ENCODE measurements at regions not wholly inside any gene's neighbourhood (a gene's known extent, or its start where the extent isn't known, plus 50 kb on each side); places are given as distances from the start of the nearest gene placed in this dataset.
"Not testable (repeated sequence)": the region's sequence is repeated elsewhere in the genome, so short reads cannot be mapped to it uniquely, and the experiment has no call there.

GRCh38 chr21:17688912-17689874 lies 76.5 kb upstream of the BTG3 start:
- WGBS, 2 experiments (ENCODE audit: insufficient coverage in 1 of 2, insufficient read length in 1 of 2): 86 to 90% methylated on average over 7 to 13 of the region's 13 CpGs
- DNase-seq: peak; percentile 68

GRCh38 chr21:17682924-17683323 lies 70.2 kb upstream of the BTG3 start:
- H3K9me3 ChIP-seq (ENCODE audit: control insufficient read depth, low read length): peaks cover 24% of the 10 kb centered on the region
- no peak for DNase-seq
- no peak overlapping the region for H3K4me3 Mint-ChIP-seq
- no peak overlapping the region for H3K4me3 ChIP-seq (ENCODE audit: low read length)
- no peaks in the 10 kb centered on the region for H3K36me3 Mint-ChIP-seq (ENCODE audit: low read depth)
- H3K36me3 ChIP-seq (ENCODE audit: control insufficient read depth, insufficient read depth, low read length): no peaks in the 10 kb centered on the region
- H3K4me1 Mint-ChIP-seq: no peaks in the 10 kb centered on the region
- H3K4me1 ChIP-seq (ENCODE audit: control insufficient read depth, insufficient read depth, low read length): no peaks in the 10 kb centered on the region
- H3K27ac ChIP-seq (ENCODE audit: low read depth, low read length): no peak overlapping the region
- WGBS, 2 experiments (ENCODE audit: insufficient coverage in 1 of 2, insufficient read length in 1 of 2): 92 to 96% methylated on average over 2 of the region's 2 CpGs
- no peaks in the 10 kb centered on the region for H3K27me3 ChIP-seq (ENCODE audit: control insufficient read depth, insufficient read depth, low read length, poor library complexity, severe bottlenecking)
- H3K27ac Mint-ChIP-seq: no peak overlapping the region
- H3K27me3 Mint-ChIP-seq (ENCODE audit: insufficient read depth): no peaks in the 10 kb centered on the region
- H3K9ac ChIP-seq (ENCODE audit: extremely low read depth, low read length, poor library complexity, severe bottlenecking): no peak overlapping the region
- H3K9me3 Mint-ChIP-seq: peaks cover 25% of the 10 kb centered on the region
- TF ChIP-seq CTCF (conservative IDR thresholded peaks at IDR 0.05): no peak

More at GRCh38 chr21:17688912-17689874, 76.5 kb upstream of the BTG3 start:
- H3K27me3 ChIP-seq (ENCODE audit: control insufficient read depth, insufficient read depth, low read length, poor library complexity, severe bottlenecking): no peaks in the 10 kb centered on the region
- H3K27ac Mint-ChIP-seq: peak overlapping the region; percentile 35
- no peak overlapping the region for H3K4me3 Mint-ChIP-seq
- H3K4me1 Mint-ChIP-seq: peaks cover 16% of the 10 kb centered on the region
- no peak overlapping the region for H3K27ac ChIP-seq (ENCODE audit: low read depth, low read length)
- peaks cover 48% of the 10 kb centered on the region for H3K9me3 Mint-ChIP-seq
- TF ChIP-seq CTCF (conservative IDR thresholded peaks at IDR 0.05): peak; percentile 62
- H3K4me1 ChIP-seq (ENCODE audit: control insufficient read depth, insufficient read depth, low read length): peaks cover 5% of the 10 kb centered on the region
- H3K36me3 Mint-ChIP-seq (ENCODE audit: low read depth): no peaks in the 10 kb centered on the region
- H3K36me3 ChIP-seq (ENCODE audit: control insufficient read depth, insufficient read depth, low read length): no peaks in the 10 kb centered on the region
- no peaks in the 10 kb centered on the region for H3K27me3 Mint-ChIP-seq (ENCODE audit: insufficient read depth)
- no peak overlapping the region for H3K9ac ChIP-seq (ENCODE audit: extremely low read depth, low read length, poor library complexity, severe bottlenecking)
- peaks cover 50% of the 10 kb centered on the region for H3K9me3 ChIP-seq (ENCODE audit: control insufficient read depth, low read length)
- peak overlapping the region; percentile 56 for H3K4me3 ChIP-seq (ENCODE audit: low read length)

- Mint-ChIP-seq H3K27ac (no peak overlapping the region), H3K36me3 (ENCODE audit: low read depth) (no peaks in the 10 kb centered on the region), H3K4me1 (no peaks in the 10 kb centered on the region), H3K27me3 (ENCODE audit: insufficient read depth) (no peaks in the 10 kb centered on the region), H3K9me3 (no peaks in the 10 kb centered on the region), H3K4me3 (no peak overlapping the region)
- 27% methylated on average over 1 of the region's 1 CpG; no CpG with 5 or more reads in 1 of the 2 experiments for WGBS, 2 experiments (ENCODE audit: insufficient coverage in 1 of 2, insufficient read length in 1 of 2)
- no peak for DNase-seq
- Histone ChIP-seq H3K27me3 (ENCODE audit: control insufficient read depth, insufficient read depth, low read length, poor library complexity, severe bottlenecking) (no peaks in the 10 kb centered on the region), H3K27ac (ENCODE audit: low read depth, low read length) (no peak overlapping the region), H3K4me3 (ENCODE audit: low read length) (no peak overlapping the region), H3K4me1 (ENCODE audit: control insufficient read depth, insufficient read depth, low read length) (no peaks in the 10 kb centered on the region), H3K36me3 (ENCODE audit: control insufficient read depth, insufficient read depth, low read length) (no peaks in the 10 kb centered on the region), H3K9me3 (ENCODE audit: control insufficient read depth, low read length) (no peaks in the 10 kb centered on the region), H3K9ac (ENCODE audit: extremely low read depth, low read length, poor library complexity, severe bottlenecking) (no peak overlapping the region)
- TF ChIP-seq CTCF (conservative IDR thresholded peaks at IDR 0.05): peak; percentile 91
Measured at GRCh38 chr21:17679002-17679600, 66.4 kb upstream of the BTG3 start.

GRCh38 chr21:17676930-17677329 lies 64.2 kb upstream of the BTG3 start:
- H3K27ac ChIP-seq (ENCODE audit: low read depth, low read length); H3K27ac Mint-ChIP-seq; H3K4me3 Mint-ChIP-seq; DNase-seq; H3K36me3 ChIP-seq (ENCODE audit: control insufficient read depth, insufficient read depth, low read length); H3K4me1 Mint-ChIP-seq; H3K9me3 Mint-ChIP-seq; H3K36me3 Mint-ChIP-seq (ENCODE audit: low read depth); H3K9ac ChIP-seq (ENCODE audit: extremely low read depth, low read length, poor library complexity, severe bottlenecking); H3K4me3 ChIP-seq (ENCODE audit: low read length); H3K9me3 ChIP-seq (ENCODE audit: control insufficient read depth, low read length); H3K4me1 ChIP-seq (ENCODE audit: control insufficient read depth, insufficient read depth, low read length); H3K27me3 ChIP-seq (ENCODE audit: control insufficient read depth, insufficient read depth, low read length, poor library complexity, severe bottlenecking); H3K27me3 Mint-ChIP-seq (ENCODE audit: insufficient read depth): not testable (repeated sequence)
- WGBS, 2 experiments (ENCODE audit: insufficient coverage in 1 of 2, insufficient read length in 1 of 2): 94 to 96% methylated on average over 3 to 11 of the region's 11 CpGs

Data from endodermal cell (in vitro differentiated cells).